HEK293 (cell line): ENCODE measurements at regions not wholly inside any gene's neighbourhood (a gene's known extent, or its start where the extent isn't known, plus 50 kb on each side); places are given as distances from the start of the nearest gene placed in this dataset.

Source experiments
- CTCF ChIA-PET: fragments of 350-600 bp; formaldehyde crosslinking; extraction: SDS; loops from one replicate; lab custom pipeline; 2021; ENCODE audit warnings: antibody characterized with exemption; lab: Yijun Ruan, JAX
- POLR2A ChIA-PET: fragments of 300-600 bp; formaldehyde crosslinking; extraction: SDS; loops from one replicate; lab custom pipeline; 2020; ENCODE audit warnings: antibody characterized with exemption, inconsistent platforms; lab: Yijun Ruan, JAX
- H3K27ac ChIP-seq: fragments of 200-500 bp; sonication (Bioruptor generic); 2 replicates; pipeline ENCODE4 v1.5.1; 2014; ENCODE audit warnings: low read depth, low read length, control low read depth, inconsistent platforms; ENCODE audit errors: extremely low read depth
- H3K36me3 ChIP-seq, 2 experiments: fragments of 200-500 bp in 1 of 2; sonication (Bioruptor generic) in 1 of 2; 1 replicate in 1 of 2; 2 replicates in 1 of 2; pipeline ENCODE4 v1.5.1; 2014 to 2017; ENCODE audit warnings: inconsistent platforms in 2 of 2, low read length in 2 of 2; ENCODE audit not compliant: control insufficient read depth in 2 of 2, insufficient read depth in 1 of 2
- H3K4me1 ChIP-seq: fragments of 200-500 bp; sonication (Bioruptor generic); 2 replicates; pipeline ENCODE4 v1.5.1; 2014; ENCODE audit warnings: mild to moderate bottlenecking, low read length, inconsistent platforms; ENCODE audit not compliant: control insufficient read depth, insufficient read depth
- H3K4me3 ChIP-seq: 2 replicates; pipeline ENCODE4 v1.5.1; 2011; ENCODE audit warnings: low read depth, mild to moderate bottlenecking, control low read depth, low read length, moderate library complexity
- H3K9me3 ChIP-seq: fragments of 200-500 bp; sonication (Bioruptor generic); 2 replicates; pipeline ENCODE4 v1.5.1; 2014; ENCODE audit warnings: low read depth, low read length, inconsistent platforms; ENCODE audit not compliant: control insufficient read depth, insufficient read depth
- BCL11B ChIP-seq: fragments of 450-650 bp; formaldehyde crosslinking; IDR thresholded peaks from 2 replicates; pipeline ENCODE4 v1.5.1; 2016; ENCODE audit warnings: low read depth, missing biosample characterization, missing genetic modification characterization
- ELK4 ChIP-seq: IDR thresholded peaks from 2 replicates; pipeline ENCODE4 v1.6.1; 2011; ENCODE audit warnings: mild to moderate bottlenecking, low read depth, low read length, borderline replicate concordance
- FEZF1 ChIP-seq: fragments of 450-650 bp; formaldehyde crosslinking; IDR thresholded peaks from 2 replicates; pipeline ENCODE4 v1.5.1; 2016; ENCODE audit warnings: missing biosample characterization, missing genetic modification characterization
- GLIS2 ChIP-seq: fragments of 450-650 bp; formaldehyde crosslinking; IDR thresholded peaks from 2 replicates; pipeline ENCODE4 v1.5.1; 2016; ENCODE audit warnings: missing biosample characterization, missing genetic modification characterization
- HOXC10 ChIP-seq: sonication (generic); formaldehyde crosslinking; IDR thresholded peaks from 2 replicates; pipeline ENCODE4 v1.8.1; 2023; ENCODE audit warnings: mild to moderate bottlenecking, missing genetic modification reagents
- KLF8 ChIP-seq: fragments of 450-650 bp; formaldehyde crosslinking; IDR thresholded peaks from 2 replicates; pipeline ENCODE4 v1.5.1; 2016; ENCODE audit warnings: missing biosample characterization, missing genetic modification characterization
- PRDM1 ChIP-seq: fragments of 450-650 bp; formaldehyde crosslinking; IDR thresholded peaks from 2 replicates; pipeline ENCODE4; 2016; ENCODE audit warnings: missing biosample characterization, missing genetic modification characterization
- RBAK ChIP-seq: fragments of 450-650 bp; formaldehyde crosslinking; IDR thresholded peaks from 2 replicates; pipeline ENCODE4 v1.5.1; 2016; ENCODE audit warnings: missing biosample characterization, missing genetic modification characterization
- SETDB1 ChIP-seq: IDR thresholded peaks from one replicate; pipeline ENCODE4 v1.6.1; 2017; ENCODE audit warnings: mild to moderate bottlenecking, low read length, moderate library complexity, mixed read lengths; ENCODE audit not compliant: insufficient read length
- ZBTB10 ChIP-seq: fragments of 450-650 bp; formaldehyde crosslinking; IDR thresholded peaks from 2 replicates; pipeline ENCODE4 v1.5.1; 2016; ENCODE audit warnings: missing biosample characterization, missing genetic modification characterization
- ZBTB26 ChIP-seq: fragments of 450-650 bp; formaldehyde crosslinking; optimal IDR thresholded peaks from 2 replicates; pipeline ENCODE3; 2016; ENCODE audit warnings: missing biosample characterization, mild to moderate bottlenecking, missing genetic modification characterization
- ZIC2 ChIP-seq: fragments of 450-650 bp; formaldehyde crosslinking; IDR thresholded peaks from 2 replicates; pipeline ENCODE4 v1.5.1; 2016; ENCODE audit warnings: missing biosample characterization, missing genetic modification characterization
- ZNF132 ChIP-seq: fragments of 450-650 bp; formaldehyde crosslinking; IDR thresholded peaks from 2 replicates; pipeline ENCODE4 v1.5.1; 2017; ENCODE audit warnings: missing biosample characterization, missing genetic modification characterization, borderline replicate concordance
- ZNF529 ChIP-seq: fragments of 450-650 bp; formaldehyde crosslinking; IDR thresholded peaks from 2 replicates; pipeline ENCODE4 v1.5.1; 2017; ENCODE audit warnings: missing genetic modification characterization, missing biosample characterization; ENCODE audit not compliant: insufficient replicate concordance
- ZNF530 ChIP-seq: fragments of 450-650 bp; formaldehyde crosslinking; IDR thresholded peaks from 2 replicates; pipeline ENCODE4 v1.5.1; 2016; ENCODE audit warnings: low read depth, missing biosample characterization, missing genetic modification characterization
- ZNF571 ChIP-seq: fragments of 450-650 bp; formaldehyde crosslinking; IDR thresholded peaks from 2 replicates; pipeline ENCODE4 v1.5.0; 2017; ENCODE audit warnings: missing biosample characterization, missing genetic modification characterization
- ZNF654 ChIP-seq: fragments of 450-650 bp; formaldehyde crosslinking; IDR thresholded peaks from 2 replicates; pipeline ENCODE4 v1.5.1; 2016; ENCODE audit warnings: low read depth, missing biosample characterization, missing genetic modification characterization
- ZNF837 ChIP-seq: fragments of 450-650 bp; formaldehyde crosslinking; IDR thresholded peaks from 2 replicates; pipeline ENCODE4 v1.5.1; 2016; ENCODE audit warnings: missing biosample characterization, missing genetic modification characterization
- TF ChIP-seq, protein P1 (sequence below): fragments of 450-650 bp; formaldehyde crosslinking; IDR thresholded peaks from 2 replicates; pipeline ENCODE4 v1.5.1; 2016; ENCODE audit warnings: missing biosample characterization, missing genetic modification characterization
- TF ChIP-seq, protein P2 (sequence below): fragments of 450-650 bp; formaldehyde crosslinking; IDR thresholded peaks from 2 replicates; pipeline ENCODE4 v1.5.1; 2017; ENCODE audit warnings: missing biosample characterization, missing genetic modification characterization

- TF ChIP-seq, protein P1, sequence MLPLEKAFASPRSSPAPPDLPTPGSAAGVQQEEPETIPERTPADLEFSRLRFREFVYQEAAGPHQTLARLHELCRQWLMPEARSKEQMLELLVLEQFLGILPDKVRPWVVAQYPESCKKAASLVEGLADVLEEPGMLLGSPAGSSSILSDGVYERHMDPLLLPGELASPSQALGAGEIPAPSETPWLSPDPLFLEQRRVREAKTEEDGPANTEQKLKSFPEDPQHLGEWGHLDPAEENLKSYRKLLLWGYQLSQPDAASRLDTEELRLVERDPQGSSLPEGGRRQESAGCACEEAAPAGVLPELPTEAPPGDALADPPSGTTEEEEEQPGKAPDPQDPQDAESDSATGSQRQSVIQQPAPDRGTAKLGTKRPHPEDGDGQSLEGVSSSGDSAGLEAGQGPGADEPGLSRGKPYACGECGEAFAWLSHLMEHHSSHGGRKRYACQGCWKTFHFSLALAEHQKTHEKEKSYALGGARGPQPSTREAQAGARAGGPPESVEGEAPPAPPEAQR (tag by site-specific recombination), result no peak
- TF ChIP-seq, all 188 proteins: peak for 0
Observed at GRCh38 chr5:14062178-14062577, 81.0 kb upstream of the TRIO start (continued).

- no peaks in the 10 kb centered on the region for H3K36me3 ChIP-seq
- ChIA-PET POLR2A (no interaction called here), CTCF (interaction anchor here (0.6 kb wide), 1 partner anchor 81 kb away, joined by 3 read pairs; no protein-coding TSS in a partner anchor)
- no peaks in the 10 kb centered on the region for H3K4me1 ChIP-seq
- H3K27ac ChIP-seq, result no peak overlapping the region
- no peaks in the 10 kb centered on the region for H3K9me3 ChIP-seq
- TF ChIP-seq ZIC2 (tag by site-specific recombination) (no peak), PRDM1 (tag by site-specific recombination) (no peak), ZNF132 (no peak), BCL11B (tag by site-specific recombination) (no peak), ZBTB10 (tag by site-specific recombination) (no peak), HOXC10 (CRISPR knock-in tag) (no peak), ZNF571 (tag by site-specific recombination) (no peak), ZBTB26 (tag by site-specific recombination) (no peak), SETDB1 (no peak), FEZF1 (tag by site-specific recombination) (no peak), ZNF529 (tag by site-specific recombination) (no peak), GLIS2 (no peak), KLF8 (tag by site-specific recombination) (no peak), RBAK (tag by site-specific recombination) (no peak), ZNF654 (tag by site-specific recombination) (no peak), ZNF837 (tag by site-specific recombination) (no peak), ELK4 (no peak), ZNF530 (tag by site-specific recombination) (no peak)
- TF ChIP-seq, protein P2, sequence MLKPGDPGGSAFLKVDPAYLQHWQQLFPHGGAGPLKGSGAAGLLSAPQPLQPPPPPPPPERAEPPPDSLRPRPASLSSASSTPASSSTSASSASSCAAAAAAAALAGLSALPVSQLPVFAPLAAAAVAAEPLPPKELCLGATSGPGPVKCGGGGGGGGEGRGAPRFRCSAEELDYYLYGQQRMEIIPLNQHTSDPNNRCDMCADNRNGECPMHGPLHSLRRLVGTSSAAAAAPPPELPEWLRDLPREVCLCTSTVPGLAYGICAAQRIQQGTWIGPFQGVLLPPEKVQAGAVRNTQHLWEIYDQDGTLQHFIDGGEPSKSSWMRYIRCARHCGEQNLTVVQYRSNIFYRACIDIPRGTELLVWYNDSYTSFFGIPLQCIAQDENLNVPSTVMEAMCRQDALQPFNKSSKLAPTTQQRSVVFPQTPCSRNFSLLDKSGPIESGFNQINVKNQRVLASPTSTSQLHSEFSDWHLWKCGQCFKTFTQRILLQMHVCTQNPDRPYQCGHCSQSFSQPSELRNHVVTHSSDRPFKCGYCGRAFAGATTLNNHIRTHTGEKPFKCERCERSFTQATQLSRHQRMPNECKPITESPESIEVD (tag by site-specific recombination), result no peak
- TF ChIP-seq, all 188 proteins: peak for 0
- H3K4me3 ChIP-seq, result no peak overlapping the region
Observed at GRCh38 chr5:14061106-14061505, 82.0 kb upstream of the TRIO start.
